ENCODE measurements at regions not wholly inside any gene's neighbourhood (a gene's known extent, or its start where the extent isn't known, plus 50 kb on each side); places are given as distances from the start of the nearest gene placed in this dataset.
"Not testable (repeated sequence)": the region's sequence is repeated elsewhere in the genome, so short reads cannot be mapped to it uniquely, and the experiment has no call there.

GRCh38 chr7:19552576-19552975 is 156.3 kb downstream of the POLR1F start:
- Histone ChIP-seq H3K9me1 (ENCODE audit: insufficient read depth, low read length) (no peaks in the 10 kb centered on the region), H4K91ac (ENCODE audit: insufficient read depth, low read depth, low read length) (no peak overlapping the region), H2BK5ac (ENCODE audit: low read depth, low read length, poor library complexity, severe bottlenecking) (no peak overlapping the region), H4K5ac (ENCODE audit: low read depth, low read length) (no peak overlapping the region), H2BK20ac (ENCODE audit: low read depth, low read length) (no peak overlapping the region), H3K4ac (ENCODE audit: low read depth, low read length) (no peak overlapping the region), H2BK15ac (ENCODE audit: low read depth, low read length) (no peak overlapping the region), H3K36me3 (ENCODE audit: control insufficient read depth, insufficient read depth, low read length) (no peaks in the 10 kb centered on the region), H2AFZ (replicated peaks; ENCODE audit: low read length, poor library complexity) (no peak overlapping the region), H3K9ac (ENCODE audit: low read depth, low read length) (no peak overlapping the region), H3K18ac (ENCODE audit: low read depth, low read length) (no peak overlapping the region), H3K4me3 (ENCODE audit: insufficient read depth, low read depth, low read length) (no peak overlapping the region), H2AK5ac (ENCODE audit: low read depth, low read length) (no peak overlapping the region), H3K79me1 (ENCODE audit: low read depth in 1 of 2, low read length in 2 of 2) (no peaks in the 10 kb centered on the region), H3K56ac (ENCODE audit: extremely low read depth, insufficient read depth, low read length) (no peak overlapping the region), H4K20me1 (ENCODE audit: insufficient read depth, low read length) (no peaks in the 10 kb centered on the region), H3K23ac (ENCODE audit: low read depth, low read length) (no peak overlapping the region), H3K4me1 (ENCODE audit: control insufficient read depth, insufficient read depth, low read length) (no peaks in the 10 kb centered on the region), H2AK9ac (replicated peaks; ENCODE audit: low read depth, low read length, poor library complexity) (no peak overlapping the region), H3K27me3 (ENCODE audit: control insufficient read depth, insufficient read depth, low read length) (no peaks in the 10 kb centered on the region), H3K14ac (replicated peaks; ENCODE audit: low read depth, low read length) (no peak overlapping the region), H4K8ac (ENCODE audit: low read depth in 2 of 2, low read length in 2 of 2) (no peak overlapping the region), H3K4me2 (ENCODE audit: low read depth, low read length) (no peak overlapping the region), H3K9me3 (ENCODE audit: control insufficient read depth, insufficient read depth, low read length) (no peaks in the 10 kb centered on the region), H2BK120ac (ENCODE audit: low read depth, low read length) (no peak overlapping the region), H3K27ac (ENCODE audit: insufficient read depth, low read length) (no peak overlapping the region)
- no peak for ATAC-seq (ENCODE audit: low read depth)
- TF ChIP-seq FOS (IDR thresholded peaks at IDR 0.05; ENCODE audit: low read depth, low read length) = no peak
- no peak for TF ChIP-seq RFX5 (IDR thresholded peaks at IDR 0.05; ENCODE audit: low read depth, low read length)
- no peak for TF ChIP-seq POLR2A (IDR thresholded peaks at IDR 0.05; ENCODE audit: low read depth, low read length)
- TF ChIP-seq RAD21 (IDR thresholded peaks at IDR 0.05; ENCODE audit: low read length) = no peak
- no peak for TF ChIP-seq MAZ (IDR thresholded peaks at IDR 0.05; ENCODE audit: borderline replicate concordance, low read depth, low read length)
- TF ChIP-seq MAFK (IDR thresholded peaks at IDR 0.05; ENCODE audit: low read depth, low read length) = no peak
- TF ChIP-seq NFE2L2 (IDR thresholded peaks at IDR 0.05; ENCODE audit: low read depth, low read length) = no peak
- TF ChIP-seq ELK1 (IDR thresholded peaks at IDR 0.05; ENCODE audit: borderline replicate concordance, low read depth, low read length) = no peak
- TF ChIP-seq MXI1 (IDR thresholded peaks at IDR 0.05; ENCODE audit: borderline replicate concordance, low read depth, low read length) = no peak
- no peak for TF ChIP-seq BHLHE40 (IDR thresholded peaks at IDR 0.05; ENCODE audit: low read depth, low read length)
- no peak for TF ChIP-seq CHD1 (IDR thresholded peaks at IDR 0.05; ENCODE audit: low read depth, low read length)
- in situ Hi-C loops (cut with MboI; ENCODE audit: low sequenced_read_pairs) (no loop called here), intact Hi-C loops (cut with micrococcal nuclease) (no loop called here), dilution Hi-C loops (cut with HindIII; ENCODE audit: low sequenced_read_pairs, unreplicated experiment) (no loop called here)
- POLR2A ChIA-PET (ENCODE audit: unreplicated experiment) = no interaction called here
- no peak for DNase-seq
- CTCF ChIA-PET = no interaction called here
- BruUV-seq (replicated peaks) = no TSS peak
- no CpG with 5 or more reads among the region's 2 CpGs for WGBS, 2 experiments (ENCODE audit: extremely low coverage in 2 of 2, insufficient read length in 1 of 2)

GRCh38 chr7:19549246-19549645 is 159.6 kb downstream of the POLR1F start:
- H2AK5ac ChIP-seq (ENCODE audit: low read depth, low read length); H3K4me1 ChIP-seq (ENCODE audit: control insufficient read depth, insufficient read depth, low read length); ATAC-seq (ENCODE audit: low read depth); H3K4me2 ChIP-seq (ENCODE audit: low read depth, low read length); H4K91ac ChIP-seq (ENCODE audit: insufficient read depth, low read depth, low read length); H3K9me1 ChIP-seq (ENCODE audit: insufficient read depth, low read length); H4K8ac ChIP-seq (ENCODE audit: low read depth in 2 of 2, low read length in 2 of 2); dilution Hi-C loops (cut with HindIII; ENCODE audit: low sequenced_read_pairs, unreplicated experiment); CTCF ChIA-PET; H3K36me3 ChIP-seq (ENCODE audit: control insufficient read depth, insufficient read depth, low read length); H3K4me3 ChIP-seq (ENCODE audit: insufficient read depth, low read depth, low read length); H3K9me3 ChIP-seq (ENCODE audit: control insufficient read depth, insufficient read depth, low read length); H4K20me1 ChIP-seq (ENCODE audit: insufficient read depth, low read length); H3K14ac ChIP-seq (replicated peaks; ENCODE audit: low read depth, low read length); H3K9ac ChIP-seq (ENCODE audit: low read depth, low read length); H3K79me1 ChIP-seq (ENCODE audit: low read depth in 1 of 2, low read length in 2 of 2); H3K23ac ChIP-seq (ENCODE audit: low read depth, low read length); H2BK5ac ChIP-seq (ENCODE audit: low read depth, low read length, poor library complexity, severe bottlenecking); H2AK9ac ChIP-seq (replicated peaks; ENCODE audit: low read depth, low read length, poor library complexity); H2AFZ ChIP-seq (replicated peaks; ENCODE audit: low read length, poor library complexity); H4K5ac ChIP-seq (ENCODE audit: low read depth, low read length); intact Hi-C loops (cut with micrococcal nuclease); in situ Hi-C loops (cut with MboI; ENCODE audit: low sequenced_read_pairs); H3K4ac ChIP-seq (ENCODE audit: low read depth, low read length); POLR2A ChIA-PET (ENCODE audit: unreplicated experiment); H3K56ac ChIP-seq (ENCODE audit: extremely low read depth, insufficient read depth, low read length); H2BK20ac ChIP-seq (ENCODE audit: low read depth, low read length); DNase-seq; H3K27me3 ChIP-seq (ENCODE audit: control insufficient read depth, insufficient read depth, low read length); H2BK15ac ChIP-seq (ENCODE audit: low read depth, low read length); H3K18ac ChIP-seq (ENCODE audit: low read depth, low read length); H2BK120ac ChIP-seq (ENCODE audit: low read depth, low read length); H3K27ac ChIP-seq (ENCODE audit: insufficient read depth, low read length); BruUV-seq (replicated peaks): not testable (repeated sequence)
- 80% methylated on average over 2 of the region's 5 CpGs; no CpG with 5 or more reads in 1 of the 2 experiments for WGBS, 2 experiments (ENCODE audit: extremely low coverage in 2 of 2, insufficient read length in 1 of 2)
